Suprapubic skin (tissue), 4 donors: ENCODE measurements at regions not wholly inside any gene's neighbourhood (a gene's known extent, or its start where the extent isn't known, plus 50 kb on each side); places are given as distances from the start of the nearest gene placed in this dataset.

Experiments used
- DNase-seq, 2 donors: peaks; one replicate each; pipeline ENCODE4 v3.0.0-alpha.2; 2019; ENCODE audit warnings: low spot score in 2 of 2
- H3K27ac ChIP-seq: fragments of 200-600 bp; sonication (generic); one replicate; pipeline ENCODE4 v1.5.1; 2019
- H3K27me3 ChIP-seq: fragments of 200-600 bp; sonication (generic); one replicate; pipeline ENCODE4 v1.5.1; 2019
- H3K36me3 ChIP-seq: fragments of 200-600 bp; sonication (generic); one replicate; pipeline ENCODE4 v1.5.1; 2019
- H3K4me1 ChIP-seq: fragments of 200-600 bp; sonication (generic); one replicate; pipeline ENCODE4 v1.5.1; 2019
- H3K4me3 ChIP-seq: fragments of 200-600 bp; sonication (generic); one replicate; pipeline ENCODE4 v1.5.1; 2019; ENCODE audit warnings: mild to moderate bottlenecking
- H3K9me3 ChIP-seq: fragments of 200-600 bp; sonication (generic); one replicate; pipeline ENCODE4 v1.5.1; 2019
- EP300 ChIP-seq: sonication (generic); formaldehyde crosslinking; IDR thresholded peaks from one replicate; pipeline ENCODE4 v1.6.1; 2017; ENCODE audit warnings: antibody characterized with exemption
- POLR2A ChIP-seq, 2 donors: fragments of 450-650 bp; IDR thresholded peaks; one replicate each; pipeline ENCODE4 v1.6.1; 2017; ENCODE audit warnings: antibody characterized with exemption in 2 of 2, mild to moderate bottlenecking in 2 of 2, moderate library complexity in 2 of 2
- POLR2AphosphoS5 ChIP-seq, 3 donors: sonication (generic); formaldehyde crosslinking; IDR thresholded peaks; one replicate each; pipeline ENCODE4 v1.6.1; 2017; ENCODE audit warnings: antibody characterized with exemption in 3 of 3
- WGBS: methylation state at CpG from one replicate; pipeline ENCODE4 v1.1.5; 2018; 5-methylcytosine and 5-hydroxymethylcytosine counted together
- TF ChIP-seq, protein P1 (sequence below), 2 donors: fragments of 200-600 bp in 1 of 2; fragments of 450-650 bp in 1 of 2; sonication (generic) in 1 of 2; IDR thresholded peaks; one replicate each; pipeline ENCODE4 v1.5.1; 2016 to 2019; ENCODE audit warnings: antibody characterized with exemption in 2 of 2, mild to moderate bottlenecking in 1 of 2, moderate library complexity in 1 of 2

DNA sequence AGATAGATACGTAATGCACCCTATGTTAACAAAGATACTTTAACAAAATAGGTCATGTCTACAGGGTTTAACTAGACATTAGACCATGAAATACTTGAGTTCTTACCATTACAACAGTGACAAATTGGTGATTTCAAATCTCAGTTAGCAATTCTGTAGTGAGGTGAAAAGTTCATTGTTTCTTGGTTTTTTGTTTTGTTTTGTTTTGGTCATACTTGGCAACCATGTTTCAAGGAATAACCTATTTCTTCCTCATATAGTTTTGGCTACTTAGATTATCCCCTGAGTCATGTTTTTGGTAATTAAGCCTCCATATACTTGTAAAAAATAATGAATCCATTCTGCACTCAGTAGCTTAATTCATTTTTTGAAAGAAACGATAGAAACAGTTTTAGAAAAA, 1200.4 kb downstream of the DIAPH3 start:
- Histone ChIP-seq H3K4me3 (no peak overlapping the region), H3K9me3 (no peaks in the 10 kb centered on the region), H3K36me3 (no peaks in the 10 kb centered on the region), H3K27ac (no peak overlapping the region), H3K4me1 (no peaks in the 10 kb centered on the region), H3K27me3 (no peaks in the 10 kb centered on the region)
- 79% methylated on average over 2 of the region's 2 CpGs for WGBS
- DNase-seq: no peak
- TF ChIP-seq POLR2A (IDR thresholded peaks at IDR 0.05) (no peak), POLR2AphosphoS5 (IDR thresholded peaks at IDR 0.05) (no peak), EP300 (no peak)
- TF ChIP-seq, protein P1, sequence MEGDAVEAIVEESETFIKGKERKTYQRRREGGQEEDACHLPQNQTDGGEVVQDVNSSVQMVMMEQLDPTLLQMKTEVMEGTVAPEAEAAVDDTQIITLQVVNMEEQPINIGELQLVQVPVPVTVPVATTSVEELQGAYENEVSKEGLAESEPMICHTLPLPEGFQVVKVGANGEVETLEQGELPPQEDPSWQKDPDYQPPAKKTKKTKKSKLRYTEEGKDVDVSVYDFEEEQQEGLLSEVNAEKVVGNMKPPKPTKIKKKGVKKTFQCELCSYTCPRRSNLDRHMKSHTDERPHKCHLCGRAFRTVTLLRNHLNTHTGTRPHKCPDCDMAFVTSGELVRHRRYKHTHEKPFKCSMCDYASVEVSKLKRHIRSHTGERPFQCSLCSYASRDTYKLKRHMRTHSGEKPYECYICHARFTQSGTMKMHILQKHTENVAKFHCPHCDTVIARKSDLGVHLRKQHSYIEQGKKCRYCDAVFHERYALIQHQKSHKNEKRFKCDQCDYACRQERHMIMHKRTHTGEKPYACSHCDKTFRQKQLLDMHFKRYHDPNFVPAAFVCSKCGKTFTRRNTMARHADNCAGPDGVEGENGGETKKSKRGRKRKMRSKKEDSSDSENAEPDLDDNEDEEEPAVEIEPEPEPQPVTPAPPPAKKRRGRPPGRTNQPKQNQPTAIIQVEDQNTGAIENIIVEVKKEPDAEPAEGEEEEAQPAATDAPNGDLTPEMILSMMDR (IDR thresholded peaks at IDR 0.05): no peak

DNA sequence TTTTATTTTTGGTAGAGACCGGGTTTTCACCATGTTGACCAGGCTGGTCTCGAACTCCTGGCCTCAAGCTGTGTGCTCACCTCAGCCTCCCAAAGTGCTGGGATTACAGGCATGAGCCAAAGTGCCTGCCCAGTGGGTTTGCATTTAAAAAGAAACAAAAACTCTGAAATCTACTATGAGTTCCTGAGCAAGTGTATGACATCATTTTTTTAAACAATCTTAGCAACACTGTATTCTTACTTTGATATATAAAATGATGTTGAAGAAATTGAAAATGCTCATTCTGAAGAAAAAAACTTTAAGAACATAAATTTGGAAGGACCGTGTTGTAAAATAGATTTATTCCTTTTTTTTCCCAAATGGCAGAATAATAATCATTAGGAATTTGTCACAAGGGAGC, 1199.7 kb downstream of the DIAPH3 start:
- Histone ChIP-seq H3K4me1 (no peaks in the 10 kb centered on the region), H3K27me3 (no peaks in the 10 kb centered on the region), H3K27ac (no peak overlapping the region), H3K9me3 (no peaks in the 10 kb centered on the region), H3K4me3 (no peak overlapping the region), H3K36me3 (no peaks in the 10 kb centered on the region)
- DNase-seq: no peak
- TF ChIP-seq EP300 (no peak), POLR2A (IDR thresholded peaks at IDR 0.05) (no peak)
- TF ChIP-seq, protein P1 (IDR thresholded peaks at IDR 0.05): no peak
- WGBS: 68% methylated on average over 3 of the region's 3 CpGs

DNA sequence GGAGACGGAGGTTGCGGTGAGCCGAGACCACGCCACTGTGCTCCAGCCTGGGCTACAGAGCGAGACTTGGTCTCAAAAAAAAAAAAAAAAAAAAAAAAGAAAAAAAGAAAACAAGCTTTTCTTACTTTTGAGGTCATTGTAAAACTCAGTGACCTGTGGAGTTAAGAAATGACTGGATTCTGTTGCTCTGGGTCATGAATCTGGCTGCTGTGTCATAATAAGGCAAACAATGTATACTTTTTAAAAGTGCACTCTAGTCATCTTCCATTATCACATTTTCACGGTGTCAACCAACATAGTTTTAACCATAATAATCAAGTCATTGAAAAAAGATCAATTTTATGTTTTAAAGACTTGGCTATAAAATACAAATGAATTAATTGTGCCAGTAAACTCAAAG, 1186.6 kb downstream of the DIAPH3 start:
- Histone ChIP-seq H3K9me3 (no peaks in the 10 kb centered on the region), H3K27ac (no peak overlapping the region), H3K36me3 (no peaks in the 10 kb centered on the region), H3K4me1 (no peaks in the 10 kb centered on the region), H3K27me3 (no peaks in the 10 kb centered on the region), H3K4me3 (no peak overlapping the region)
- 87% methylated on average over 6 of the region's 6 CpGs for WGBS
- TF ChIP-seq POLR2AphosphoS5 (IDR thresholded peaks at IDR 0.05) (no peak), POLR2A (IDR thresholded peaks at IDR 0.05) (no peak), EP300 (no peak)
- TF ChIP-seq, protein P1 (IDR thresholded peaks at IDR 0.05): no peak
- no peak for DNase-seq

GRCh38 chr13:58978331-58978730, 1185.4 kb downstream of the DIAPH3 start:
- DNase-seq: no peak
- Histone ChIP-seq H3K4me1 (no peaks in the 10 kb centered on the region), H3K27me3 (no peaks in the 10 kb centered on the region), H3K9me3 (no peaks in the 10 kb centered on the region), H3K4me3 (no peak overlapping the region), H3K27ac (no peak overlapping the region), H3K36me3 (no peaks in the 10 kb centered on the region)
- 85% methylated on average over 1 of the region's 1 CpG for WGBS
- TF ChIP-seq EP300 (no peak), POLR2A (IDR thresholded peaks at IDR 0.05) (no peak), POLR2AphosphoS5 (IDR thresholded peaks at IDR 0.05) (no peak)
- TF ChIP-seq, protein P1 (IDR thresholded peaks at IDR 0.05): no peak

DNA sequence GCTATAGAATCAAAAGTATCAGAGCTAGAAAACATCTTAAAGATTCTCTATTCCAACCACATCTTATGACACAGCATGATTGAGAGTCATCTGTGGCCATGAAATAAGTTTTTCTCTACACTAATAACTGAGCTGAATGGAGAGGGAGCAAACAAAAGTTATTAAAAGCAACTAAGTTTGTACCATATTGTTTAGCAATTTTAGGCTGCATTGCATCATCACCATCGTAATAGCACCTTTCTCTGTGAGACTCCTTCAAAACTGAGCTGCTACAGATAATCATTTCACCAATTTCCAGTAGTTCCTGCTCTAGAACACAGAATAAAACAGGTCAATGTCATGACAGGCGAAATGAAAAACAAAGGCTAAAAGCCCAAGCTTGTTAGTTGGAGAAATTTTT, 1183.9 kb downstream of the DIAPH3 start:
- TF ChIP-seq EP300: no peak
- TF ChIP-seq, protein P1 (IDR thresholded peaks at IDR 0.05): no peak
- TF ChIP-seq POLR2AphosphoS5 (IDR thresholded peaks at IDR 0.05): no peak
- no peak for TF ChIP-seq POLR2A (IDR thresholded peaks at IDR 0.05)
- no peak overlapping the region for H3K27ac ChIP-seq
- H3K36me3 ChIP-seq: no peaks in the 10 kb centered on the region
- no peak for DNase-seq
- H3K4me1 ChIP-seq: no peaks in the 10 kb centered on the region
- H3K27me3 ChIP-seq: no peaks in the 10 kb centered on the region
- no peak overlapping the region for H3K4me3 ChIP-seq
- 70% methylated on average over 2 of the region's 2 CpGs for WGBS
- no peaks in the 10 kb centered on the region for H3K9me3 ChIP-seq
